Fibroblast of skin of scalp (primary cell): ENCODE measurements at regions not wholly inside any gene's neighbourhood (a gene's known extent, or its start where the extent isn't known, plus 50 kb on each side); places are given as distances from the start of the nearest gene placed in this dataset.

ENCODE experiments used
- DNase-seq: peaks from one replicate; pipeline ENCODE4 v3.0.0-alpha.2; 2013

DNA sequence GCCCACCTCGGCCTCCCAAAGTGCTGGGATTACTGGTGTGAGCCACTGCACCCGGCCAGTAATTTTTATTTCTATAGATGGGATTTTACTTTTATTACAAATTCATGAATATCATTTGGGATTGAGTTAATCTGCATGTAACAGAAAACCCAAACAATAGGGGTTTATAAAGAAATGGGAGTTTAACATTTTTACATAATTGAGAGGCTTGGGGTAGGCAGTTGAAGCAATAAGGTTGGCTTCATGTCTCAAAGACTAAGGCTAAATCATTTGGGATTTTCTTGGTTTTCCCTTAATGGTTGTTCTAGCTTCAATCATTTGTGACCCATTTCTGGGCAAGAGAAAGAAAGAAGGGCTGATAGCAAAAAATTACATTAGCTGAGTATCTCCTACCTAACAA is 118.7 kb upstream of the FOXD3 start:
- DNase-seq: no peak

DNA sequence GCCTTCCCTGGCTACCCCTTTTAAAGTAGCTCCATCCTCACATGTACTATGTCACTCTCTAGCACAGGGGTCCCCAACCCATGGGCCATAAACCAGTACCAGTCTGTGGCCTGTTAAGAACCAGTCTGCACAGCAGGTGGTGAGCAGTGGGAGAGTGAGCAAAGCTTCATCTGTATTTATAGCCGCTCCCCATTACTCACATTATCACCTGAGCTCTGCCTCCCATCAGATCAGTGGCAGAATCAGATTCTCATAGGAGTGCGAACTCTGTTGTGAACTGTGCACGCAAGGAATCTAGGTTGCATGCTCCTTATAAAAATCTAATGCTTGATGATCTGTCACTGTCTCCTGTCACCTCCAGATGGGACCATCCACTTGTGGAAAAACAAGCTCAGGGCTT is 116.6 kb upstream of the FOXD3 start:
- no peak for DNase-seq

DNA sequence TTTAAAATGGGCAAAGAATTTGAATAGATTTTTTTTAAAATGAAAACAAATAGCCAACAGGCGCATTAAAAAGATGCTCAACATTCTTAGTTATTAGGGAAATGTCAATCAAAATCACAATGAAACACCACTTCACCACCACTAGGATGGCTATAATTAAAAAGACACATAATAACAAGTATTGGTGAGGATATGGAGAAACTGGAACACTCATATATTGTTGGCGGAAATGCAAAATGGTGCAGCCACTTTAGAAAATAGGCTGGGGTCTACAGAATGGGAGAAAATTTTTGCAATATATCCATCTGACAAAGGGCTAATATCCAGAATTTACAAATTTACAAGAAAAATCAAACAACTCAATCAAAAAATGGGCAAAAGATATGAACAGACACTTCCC is 107.8 kb upstream of the FOXD3 start:
- no peak for DNase-seq

DNA sequence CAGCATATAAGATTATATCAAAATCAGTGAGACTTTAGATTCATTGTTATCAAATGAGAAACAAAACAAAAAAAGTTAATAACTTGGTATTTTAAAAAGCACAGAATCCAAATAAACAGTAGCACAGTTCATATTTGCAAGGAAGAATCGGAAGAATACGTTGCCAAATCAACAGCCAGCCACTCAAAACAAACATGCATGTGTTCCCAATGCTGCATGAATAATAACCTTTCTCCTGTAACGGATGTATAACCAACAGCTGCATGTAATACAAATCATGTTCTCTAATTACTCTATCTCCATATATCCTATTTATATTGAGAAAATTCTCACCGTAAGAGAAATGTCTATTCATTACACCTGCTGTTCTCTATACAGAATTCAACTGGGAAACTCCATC is 98.9 kb upstream of the FOXD3 start:
- DNase-seq: no peak

DNA sequence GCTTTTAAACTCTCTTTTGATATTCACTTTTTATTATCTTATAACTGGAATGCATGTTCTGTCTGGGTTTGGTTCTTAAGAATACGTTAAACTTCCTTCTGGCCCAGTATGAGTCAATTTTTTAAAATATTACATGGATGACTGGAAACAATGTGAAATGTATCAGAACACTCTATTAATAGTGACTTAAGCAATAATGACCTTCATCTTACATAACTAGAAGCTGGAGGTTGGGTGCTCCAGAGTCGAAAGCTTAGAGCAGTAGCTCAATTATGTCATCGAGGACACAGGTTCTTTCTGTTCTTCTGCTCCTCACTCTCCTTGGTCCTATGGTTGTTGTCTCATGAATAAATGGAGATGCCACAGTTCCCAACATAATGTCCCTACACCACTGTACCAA is 91.6 kb upstream of the FOXD3 start:
- no peak for DNase-seq

DNA sequence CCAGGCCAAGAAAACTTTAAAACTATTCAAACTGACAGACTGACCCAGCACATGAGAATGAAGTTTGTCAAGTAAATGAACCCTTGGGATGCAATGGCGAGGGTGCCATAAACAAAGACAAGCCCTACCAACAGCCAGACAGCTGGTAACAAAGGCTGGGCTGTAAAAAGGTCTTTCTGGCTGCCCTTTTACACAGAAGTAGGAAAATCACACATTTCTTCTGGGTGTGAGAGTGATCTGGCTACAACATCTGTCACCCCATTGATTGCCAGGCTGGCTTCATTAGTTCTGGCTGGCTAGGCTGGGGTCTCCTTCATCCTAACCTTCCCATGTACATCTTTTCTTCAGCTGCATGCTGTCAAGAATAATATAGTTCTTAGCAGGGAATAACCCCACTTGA is 83.6 kb upstream of the FOXD3 start:
- DNase-seq: no peak

DNA sequence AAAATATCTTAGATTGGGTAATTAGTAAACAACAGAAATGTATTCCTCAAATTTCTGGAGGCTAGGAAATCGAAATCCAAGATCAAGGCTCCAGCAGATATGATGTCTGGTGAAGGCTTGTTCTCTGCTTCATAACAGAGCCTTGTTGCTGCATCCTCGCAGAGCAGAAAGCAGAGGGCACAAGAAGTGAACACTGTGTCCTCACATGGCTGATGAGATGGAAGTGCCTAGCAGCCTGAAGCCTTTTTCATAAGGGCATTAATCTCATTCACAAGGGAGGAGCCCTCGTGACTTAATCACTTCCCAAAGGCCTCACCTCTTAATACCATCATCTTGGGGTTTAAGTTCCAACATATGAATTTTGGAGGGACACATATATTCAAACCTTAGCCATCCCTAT is 77.2 kb upstream of the FOXD3 start:
- DNase-seq: no peak

DNA sequence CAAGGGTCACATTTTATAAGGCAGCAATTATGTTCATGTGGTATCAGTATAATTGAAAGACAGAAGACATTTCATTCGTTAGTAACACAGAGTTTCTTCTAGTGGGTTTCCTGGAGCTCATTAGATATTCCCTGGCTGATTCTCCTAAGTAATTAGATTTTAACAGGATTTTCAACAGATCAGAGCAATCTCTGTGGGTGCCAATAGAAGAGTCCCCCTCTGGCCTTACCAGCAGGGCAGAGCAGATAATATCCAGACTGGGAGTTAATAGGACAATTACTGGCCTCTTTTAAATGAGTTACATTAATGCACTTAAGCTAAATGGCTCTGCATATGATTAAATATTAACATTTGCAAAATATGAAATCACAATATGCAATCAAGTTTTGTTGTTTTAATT is 74.2 kb upstream of the FOXD3 start:
- DNase-seq: no peak

DNA sequence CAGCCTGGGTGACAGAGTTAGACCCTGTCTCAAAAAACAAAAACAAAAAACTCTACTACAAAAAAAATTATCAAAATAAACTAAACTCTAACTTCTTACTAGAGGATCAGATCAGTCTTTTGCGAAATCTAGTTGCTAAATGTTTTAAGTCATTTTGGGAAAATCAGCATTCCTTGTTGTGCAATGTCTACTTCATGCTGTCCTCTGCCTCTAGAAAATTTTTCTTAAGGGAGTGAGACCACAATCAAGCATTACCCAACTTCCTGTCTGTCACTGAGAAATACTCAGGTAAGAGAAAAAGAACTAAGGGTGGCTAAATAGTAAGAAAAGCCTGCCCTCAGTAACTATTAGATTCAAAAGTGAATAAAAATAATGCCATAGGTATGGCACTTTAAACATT is 67.2 kb upstream of the FOXD3 start:
- no peak for DNase-seq

DNA sequence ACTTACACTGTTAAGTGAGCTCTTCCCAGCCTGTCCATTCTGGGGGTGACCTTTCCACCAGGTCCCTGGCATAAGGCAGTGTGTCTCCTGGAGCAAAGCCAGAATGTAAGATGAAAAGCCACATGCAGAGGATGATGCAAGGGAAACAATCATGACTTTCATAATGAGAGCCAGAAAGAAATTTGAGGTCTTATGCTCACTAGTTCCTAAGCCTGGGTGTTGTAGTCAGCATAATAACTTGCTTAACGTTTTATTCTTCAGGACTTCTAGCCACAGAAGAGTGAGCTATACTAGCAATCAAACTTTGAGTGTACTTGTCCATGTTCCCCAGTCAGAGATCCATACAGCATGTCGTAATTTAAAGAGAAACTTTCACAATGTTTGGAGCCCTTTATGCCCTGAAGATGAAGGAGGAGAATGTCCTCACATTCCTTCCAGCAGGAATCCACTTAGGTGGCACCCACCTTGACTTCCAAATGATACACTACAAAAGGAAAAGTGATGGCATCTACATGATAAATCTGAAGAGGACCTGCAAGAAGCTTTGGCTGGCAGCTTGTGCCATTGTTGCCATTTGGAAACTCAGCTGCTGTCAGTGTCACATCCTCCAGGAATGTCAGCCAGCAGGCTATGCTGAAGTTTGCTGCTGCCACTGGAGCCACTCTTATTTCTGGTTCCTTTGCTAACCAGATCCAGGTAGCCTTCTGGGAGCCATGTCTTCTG is 60.5 kb upstream of the FOXD3 start:
- DNase-seq: no peak

DNA sequence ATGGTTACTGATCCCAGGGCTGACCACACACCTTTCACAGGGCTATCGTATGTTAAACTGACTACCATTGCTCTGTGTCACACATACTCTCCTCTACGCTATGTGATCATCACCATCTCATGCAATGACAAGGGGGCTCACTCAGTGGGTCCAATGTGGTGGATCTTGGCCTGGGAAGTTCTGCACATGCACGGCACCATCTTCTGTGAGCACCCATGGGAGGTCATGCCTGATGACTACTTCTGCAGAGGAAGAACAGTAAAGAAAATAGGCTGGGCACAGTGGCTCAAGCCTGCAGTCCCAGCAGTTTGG is 60.0 kb upstream of the FOXD3 start:
- DNase-seq: no peak

DNA sequence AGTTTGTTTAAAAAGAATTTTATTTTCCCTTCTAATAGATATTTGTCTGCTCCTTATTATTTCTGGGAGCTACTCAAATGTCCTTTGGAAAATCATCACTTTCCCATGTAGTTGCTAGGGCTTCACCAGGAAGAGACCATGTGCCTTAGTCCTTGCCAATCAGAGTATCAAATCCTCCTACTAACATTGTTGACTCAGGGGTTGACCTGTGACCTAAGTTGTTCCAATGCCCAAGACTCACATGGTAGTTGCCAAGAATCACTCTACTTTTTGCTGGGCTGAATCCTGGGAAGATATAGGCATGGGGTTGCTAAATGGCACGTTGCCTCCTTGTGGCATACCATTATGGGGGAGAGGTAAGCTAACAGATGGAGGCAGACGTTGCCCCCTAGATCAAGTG is 58.2 kb upstream of the FOXD3 start:
- DNase-seq: no peak

DNA sequence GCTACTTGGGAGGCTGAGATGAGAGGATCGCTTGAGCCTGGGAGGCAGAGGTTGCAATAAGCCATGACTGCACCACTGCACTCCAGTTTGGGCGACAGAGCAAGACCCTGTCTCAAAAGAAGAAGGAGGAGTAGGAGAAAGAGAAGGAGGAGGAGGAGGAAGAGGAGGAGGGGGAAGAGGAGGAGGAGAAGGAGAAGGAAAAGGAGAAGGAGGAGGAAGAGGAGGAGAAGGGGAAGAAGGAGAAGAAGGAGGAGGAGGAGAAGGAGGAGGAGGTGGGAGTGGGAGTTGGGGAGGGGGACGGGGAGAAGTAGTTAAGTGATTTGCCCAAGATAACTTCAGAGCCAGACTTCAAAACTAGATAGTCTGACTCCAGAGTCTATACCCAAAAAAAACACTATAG is 55.5 kb upstream of the FOXD3 start:
- no peak for DNase-seq

DNA sequence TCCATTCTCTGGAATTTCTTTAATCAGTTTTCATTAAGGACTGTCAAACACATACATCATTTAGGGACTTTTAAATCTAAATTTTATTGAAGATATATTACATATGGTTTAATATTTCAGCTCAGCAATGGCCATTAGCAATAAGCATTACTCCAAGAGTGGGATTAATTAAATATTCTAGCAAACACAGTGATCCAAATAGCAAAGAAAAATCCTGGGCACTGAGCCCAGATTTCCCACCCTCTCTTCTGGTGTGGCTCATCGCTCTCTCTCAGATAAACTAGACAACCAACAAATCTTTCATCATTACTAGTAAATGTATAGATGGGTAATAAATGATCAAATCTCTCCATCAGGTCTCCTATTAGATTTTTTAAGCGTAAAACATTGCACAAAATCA is 53.5 kb upstream of the FOXD3 start:
- no peak for DNase-seq

DNA sequence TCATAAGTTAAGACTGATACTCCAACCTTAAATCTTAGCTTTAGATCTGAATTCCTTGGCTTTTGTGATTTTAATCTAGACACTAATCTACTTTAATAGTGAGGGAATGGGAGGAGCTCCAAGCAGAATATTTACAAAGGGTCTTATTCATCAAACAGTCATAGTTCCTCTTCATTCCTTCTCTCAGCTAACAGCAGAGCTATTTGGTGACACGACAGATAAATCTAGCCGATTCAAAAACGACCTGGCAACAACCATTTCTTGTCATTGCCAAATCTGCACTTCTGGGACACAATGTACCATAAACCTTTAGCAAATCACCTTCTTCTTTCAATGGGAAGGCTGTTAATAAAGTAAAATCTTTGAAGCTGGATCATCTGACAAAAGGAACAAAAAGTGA is 52.8 kb upstream of the FOXD3 start:
- no peak for DNase-seq
